ENCODE measurements at regions not wholly inside any gene's neighbourhood (a gene's known extent, or its start where the extent isn't known, plus 50 kb on each side); places are given as distances from the start of the nearest gene placed in this dataset.

DNA sequence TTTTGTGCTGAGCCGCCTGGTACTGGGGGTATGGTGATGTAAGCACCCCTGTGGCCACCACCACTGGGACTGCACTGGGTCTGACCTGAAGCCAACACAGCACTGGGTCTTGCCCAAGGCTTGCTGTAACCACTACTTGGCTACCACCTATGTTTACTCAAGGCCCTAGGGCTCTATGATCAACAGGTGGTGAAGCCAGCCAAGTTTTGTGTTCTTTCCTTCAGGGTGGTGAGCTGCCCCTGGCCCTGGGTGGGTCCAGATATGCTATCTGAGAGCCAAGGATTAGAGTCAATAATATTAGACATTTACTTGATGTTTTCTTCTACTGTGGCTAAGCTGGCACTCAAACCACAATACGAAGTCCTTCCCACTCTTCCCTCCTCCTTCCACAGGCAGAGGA, 55.1 kb upstream of the PAGE4 start:
- DNase-seq: no peak

DNA sequence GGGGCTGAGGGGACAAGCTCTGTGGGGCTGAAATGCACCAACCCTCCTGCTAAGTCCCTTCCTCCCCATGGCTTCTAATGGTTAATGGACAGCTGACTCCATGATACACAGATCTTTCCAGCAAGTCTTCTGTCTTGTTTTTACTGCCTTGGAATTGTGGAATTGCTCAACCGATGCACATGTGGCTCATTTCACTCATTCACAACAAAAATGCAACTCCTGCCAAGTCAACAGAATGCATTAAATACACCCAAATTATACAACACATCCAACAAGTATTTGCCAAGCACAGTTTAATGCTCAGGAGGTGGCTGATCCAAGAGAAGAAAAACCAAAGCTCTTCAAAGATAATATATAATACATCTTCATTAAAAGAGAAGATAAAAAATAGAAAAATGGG, 61.9 kb upstream of the PAGE4 start:
- no peak for DNase-seq

DNA sequence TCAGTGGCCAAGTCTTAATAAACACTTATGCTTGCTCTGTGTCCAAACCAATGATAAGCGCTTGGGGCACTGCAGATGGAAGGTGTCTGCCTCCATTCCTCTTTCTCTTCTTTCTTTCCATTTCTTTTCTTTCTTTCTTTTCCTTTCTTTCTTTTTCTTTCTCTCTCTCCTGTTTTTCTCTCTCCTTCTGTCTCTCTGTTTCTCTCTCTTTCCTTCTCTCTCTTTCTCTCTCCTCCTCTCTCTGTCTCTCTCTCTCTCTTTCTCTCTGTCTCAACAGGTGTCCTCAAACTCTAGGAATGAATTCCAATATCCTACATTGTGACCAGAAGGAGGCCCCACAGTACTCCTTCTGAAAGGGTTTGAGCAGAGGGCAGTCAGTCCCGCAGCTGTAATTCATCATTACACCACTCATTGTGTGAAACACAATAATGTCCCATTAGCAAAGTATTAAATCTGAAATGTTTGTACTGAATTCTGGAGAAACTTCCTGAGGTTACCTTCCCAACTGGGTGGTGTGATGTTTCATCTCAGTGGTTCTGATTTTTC, 66.5 kb upstream of the PAGE1 start:
- no peak for DNase-seq

- peak in 1 of 2 donors; percentile 5 for DNase-seq
These were observed 65.7 kb upstream of the PAGE1 start for GRCh38 chrX:49761481-49761880.

GRCh38 chrX:49760290-49760890, 64.6 kb upstream of the PAGE1 start:
- DNase-seq: no peak

DNA sequence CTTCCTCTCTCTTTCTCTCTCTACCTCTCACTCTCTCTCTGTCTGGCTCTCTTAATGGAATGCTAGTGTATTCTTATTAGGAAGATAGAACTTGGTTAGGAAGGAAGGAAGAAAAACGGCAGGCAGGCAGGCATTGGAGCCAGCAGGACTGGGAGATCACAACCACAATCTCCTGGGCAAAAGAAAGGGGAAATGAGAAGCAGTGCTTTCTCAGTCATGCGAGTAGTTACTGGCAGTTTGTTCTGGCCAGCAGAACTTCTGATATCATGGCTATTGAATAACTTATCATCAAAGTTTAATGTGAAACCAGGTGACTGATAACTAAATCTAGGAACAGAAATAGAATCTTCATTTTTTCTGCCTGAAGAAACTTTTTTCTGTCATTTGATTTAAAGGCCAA, 60.9 kb upstream of the PAGE1 start:
- DNase-seq: no peak

GRCh38 chrX:49754233-49754857, 58.6 kb upstream of the PAGE1 start:
- DNase-seq: peak; percentile 18 to 48

DNA sequence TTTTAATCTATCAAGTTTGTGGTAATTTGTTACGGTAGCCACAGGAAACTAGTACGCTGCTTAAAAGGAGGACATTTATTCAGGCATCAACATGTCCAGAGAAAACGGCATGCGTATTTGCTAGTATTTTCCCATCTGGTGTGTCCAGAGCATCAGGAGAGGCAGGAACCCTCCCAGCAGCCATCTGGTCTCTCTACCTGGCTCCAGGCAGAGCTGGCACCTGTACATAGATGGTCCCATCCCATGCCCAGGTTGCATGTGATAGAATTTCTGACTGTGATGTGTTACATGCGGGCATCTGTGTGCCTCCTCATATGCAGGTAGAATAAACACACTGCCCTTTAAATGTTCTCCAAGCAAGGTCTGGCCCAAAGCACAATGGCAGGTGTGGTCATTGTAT, 57.9 kb upstream of the PAGE1 start:
- no peak for DNase-seq

GRCh38 chrX:49748211-49748956, 52.6 kb upstream of the PAGE1 start:
- DNase-seq: no peak

GRCh38 chrX:49746306-49746705, 50.5 kb upstream of the PAGE1 start:
- peak; percentile 22 to 61 for DNase-seq

Measured in inflammatory macrophage treated with lipopolysaccharide for 1 hour (primary cell).